OCI-LY1 (cell line): ENCODE measurements at regions not wholly inside any gene's neighbourhood (a gene's known extent, or its start where the extent isn't known, plus 50 kb on each side); places are given as distances from the start of the nearest gene placed in this dataset.

Experiments used
- H2AFZ ChIP-seq: fragments of 200-600 bp; sonication (generic), shearing (Covaris generic); 2 replicates; pipeline ENCODE4 v1.6.0; 2014; ENCODE audit warnings: antibody characterized with exemption, mild to moderate bottlenecking, low read length
- H3F3A ChIP-seq: fragments of 200-600 bp; sonication (generic), shearing (Covaris generic); 2 replicates; pipeline ENCODE4 v1.6.0; 2014; ENCODE audit warnings: mild to moderate bottlenecking, antibody characterized with exemption, low read length, moderate library complexity; ENCODE audit not compliant: insufficient read depth
- H3K27ac ChIP-seq: fragments of 200-600 bp; sonication (generic); 2 replicates; pipeline ENCODE4 v1.5.1; 2014; ENCODE audit warnings: low read length, mixed run types, mild to moderate bottlenecking, low read depth; ENCODE audit not compliant: poor library complexity, severe bottlenecking
- H3K27me3 ChIP-seq: fragments of 200-600 bp; sonication (generic); 2 replicates; pipeline ENCODE4 v1.6.0; 2014; ENCODE audit warnings: antibody characterized with exemption, mild to moderate bottlenecking, low read length, moderate library complexity; ENCODE audit not compliant: insufficient read depth
- H3K36me3 ChIP-seq: fragments of 200-600 bp; sonication (generic); 2 replicates; pipeline ENCODE4 v1.6.1; 2014; ENCODE audit warnings: mild to moderate bottlenecking, antibody characterized with exemption, low read length, moderate library complexity, mixed read lengths; ENCODE audit not compliant: insufficient read depth
- H3K4me1 ChIP-seq: fragments of 200-600 bp; sonication (generic); 2 replicates; pipeline ENCODE4 v1.5.1; 2014; ENCODE audit warnings: mild to moderate bottlenecking, low read length, moderate library complexity; ENCODE audit not compliant: insufficient read depth, severe bottlenecking
- H3K4me2 ChIP-seq: fragments of 200-600 bp; sonication (generic), shearing (Covaris generic); 2 replicates; pipeline ENCODE4 v1.6.1; 2014; ENCODE audit warnings: low read length
- H3K4me3 ChIP-seq: fragments of 200-600 bp; sonication (generic); 2 replicates; pipeline ENCODE4 v1.5.1; 2014; ENCODE audit warnings: low read length, low read depth, mild to moderate bottlenecking, mixed read lengths; ENCODE audit not compliant: poor library complexity, severe bottlenecking
- H3K79me2 ChIP-seq: fragments of 200-600 bp; shearing (Covaris generic); 2 replicates; pipeline ENCODE4 v1.6.1; 2016; ENCODE audit warnings: mixed run types, low read length, mixed read lengths; ENCODE audit not compliant: insufficient read depth
- H3K9ac ChIP-seq: fragments of 200-600 bp; sonication (generic), shearing (Covaris generic); 2 replicates; pipeline ENCODE4 v1.6.1; 2014; ENCODE audit warnings: mild to moderate bottlenecking, low read length, mixed read lengths
- H3K9me2 ChIP-seq: fragments of 200-600 bp; sonication (generic), shearing (Covaris generic); 2 replicates; pipeline ENCODE4 v1.6.1; 2014; ENCODE audit warnings: low read depth, mild to moderate bottlenecking, low read length, mixed read lengths
- H3K9me3 ChIP-seq: fragments of 200-600 bp; shearing (Covaris generic); 2 replicates; pipeline ENCODE4 v1.6.1; 2014; ENCODE audit warnings: low read length, mixed read lengths
- H4K20me1 ChIP-seq: fragments of 200-600 bp; sonication (generic), shearing (Covaris generic); 2 replicates; pipeline ENCODE4 v1.6.0; 2016; ENCODE audit warnings: mild to moderate bottlenecking, low read length; ENCODE audit not compliant: insufficient read depth
- EZH2 ChIP-seq: fragments of 200-600 bp; sonication (generic), shearing (Covaris generic); IDR thresholded peaks from 2 replicates; pipeline ENCODE4 v1.8.0; 2017; ENCODE audit warnings: borderline replicate concordance, mixed run types, mild to moderate bottlenecking, antibody characterized with exemption, low read length, moderate library complexity, mixed read lengths
- TF ChIP-seq, protein P1 (sequence below): fragments of 200-600 bp; sonication (generic), shearing (Covaris generic); IDR thresholded peaks from 2 replicates; pipeline ENCODE4 v1.5.1; 2017; ENCODE audit warnings: mild to moderate bottlenecking, antibody characterized with exemption, low read length, moderate library complexity, mixed read lengths

DNA sequence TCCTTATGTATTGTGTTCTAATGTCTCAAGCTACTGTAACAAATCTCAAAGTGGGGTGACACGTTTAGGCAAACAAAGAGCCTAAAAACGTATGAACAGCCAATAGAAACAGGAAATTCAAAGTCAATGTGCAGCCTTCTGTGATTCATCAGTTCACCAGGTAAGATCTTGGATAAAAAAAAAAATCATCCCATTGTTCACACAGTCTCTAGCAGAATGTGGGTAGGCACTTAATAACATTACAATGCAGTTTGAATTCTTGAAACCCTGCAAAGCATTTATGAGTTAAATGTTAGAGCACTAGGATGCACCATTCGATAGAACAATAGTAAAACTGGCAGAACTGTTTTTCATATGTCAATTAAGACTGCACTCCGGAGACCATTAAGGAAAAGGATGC is 88.2 kb upstream of the HDAC9 start:
- no peaks in the 10 kb centered on the region for H3K9me3 ChIP-seq

DNA sequence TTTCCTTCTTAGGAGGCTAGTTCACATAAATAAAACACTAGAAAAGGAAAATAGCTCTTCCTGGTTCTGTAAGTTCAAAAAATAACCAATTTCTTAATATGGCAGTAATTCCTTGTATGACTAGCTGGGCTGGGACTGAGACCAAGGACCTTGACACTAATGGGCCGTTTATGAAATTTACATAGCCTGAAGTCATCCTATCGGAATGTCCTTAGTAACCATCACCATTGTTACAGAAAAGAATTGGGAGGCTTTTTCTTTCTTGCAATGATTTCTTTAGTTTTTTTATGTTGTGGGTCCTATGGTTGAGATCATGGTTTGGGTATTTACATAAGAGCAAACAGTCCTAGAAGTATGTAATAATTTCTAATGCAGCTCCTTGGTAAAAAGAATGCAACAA is 87.1 kb upstream of the HDAC9 start:
- H4K20me1 ChIP-seq, result no peaks in the 10 kb centered on the region
- H3K36me3 ChIP-seq, result no peaks in the 10 kb centered on the region
- no peak overlapping the region for H3K4me3 ChIP-seq
- H3K4me2 ChIP-seq, result no peak overlapping the region
- no peaks in the 10 kb centered on the region for H3K9me3 ChIP-seq
- H3K9me2 ChIP-seq, result no peaks in the 10 kb centered on the region
- H3K27me3 ChIP-seq, result no peaks in the 10 kb centered on the region
- H2AFZ ChIP-seq, result no peak overlapping the region
- H3K4me1 ChIP-seq, result no peaks in the 10 kb centered on the region
- no peak overlapping the region for H3K27ac ChIP-seq
- no peaks in the 10 kb centered on the region for H3K79me2 ChIP-seq
- no peak overlapping the region for H3K9ac ChIP-seq
- H3F3A ChIP-seq, result no peaks in the 10 kb centered on the region
- TF ChIP-seq, protein P1, sequence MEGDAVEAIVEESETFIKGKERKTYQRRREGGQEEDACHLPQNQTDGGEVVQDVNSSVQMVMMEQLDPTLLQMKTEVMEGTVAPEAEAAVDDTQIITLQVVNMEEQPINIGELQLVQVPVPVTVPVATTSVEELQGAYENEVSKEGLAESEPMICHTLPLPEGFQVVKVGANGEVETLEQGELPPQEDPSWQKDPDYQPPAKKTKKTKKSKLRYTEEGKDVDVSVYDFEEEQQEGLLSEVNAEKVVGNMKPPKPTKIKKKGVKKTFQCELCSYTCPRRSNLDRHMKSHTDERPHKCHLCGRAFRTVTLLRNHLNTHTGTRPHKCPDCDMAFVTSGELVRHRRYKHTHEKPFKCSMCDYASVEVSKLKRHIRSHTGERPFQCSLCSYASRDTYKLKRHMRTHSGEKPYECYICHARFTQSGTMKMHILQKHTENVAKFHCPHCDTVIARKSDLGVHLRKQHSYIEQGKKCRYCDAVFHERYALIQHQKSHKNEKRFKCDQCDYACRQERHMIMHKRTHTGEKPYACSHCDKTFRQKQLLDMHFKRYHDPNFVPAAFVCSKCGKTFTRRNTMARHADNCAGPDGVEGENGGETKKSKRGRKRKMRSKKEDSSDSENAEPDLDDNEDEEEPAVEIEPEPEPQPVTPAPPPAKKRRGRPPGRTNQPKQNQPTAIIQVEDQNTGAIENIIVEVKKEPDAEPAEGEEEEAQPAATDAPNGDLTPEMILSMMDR, result no peak
- no peak for TF ChIP-seq EZH2

More for the DNA sequence above, 88.2 kb upstream of the HDAC9 start:
- Histone ChIP-seq H3K79me2 (no peaks in the 10 kb centered on the region), H3K27ac (no peak overlapping the region), H2AFZ (no peak overlapping the region), H3K9ac (no peak overlapping the region), H4K20me1 (no peaks in the 10 kb centered on the region), H3K27me3 (no peaks in the 10 kb centered on the region), H3K4me3 (no peak overlapping the region), H3K4me2 (no peak overlapping the region), H3K9me2 (no peaks in the 10 kb centered on the region), H3K4me1 (no peaks in the 10 kb centered on the region), H3F3A (no peaks in the 10 kb centered on the region), H3K36me3 (no peaks in the 10 kb centered on the region)
- TF ChIP-seq, protein P1, result no peak
- TF ChIP-seq EZH2, result no peak

DNA sequence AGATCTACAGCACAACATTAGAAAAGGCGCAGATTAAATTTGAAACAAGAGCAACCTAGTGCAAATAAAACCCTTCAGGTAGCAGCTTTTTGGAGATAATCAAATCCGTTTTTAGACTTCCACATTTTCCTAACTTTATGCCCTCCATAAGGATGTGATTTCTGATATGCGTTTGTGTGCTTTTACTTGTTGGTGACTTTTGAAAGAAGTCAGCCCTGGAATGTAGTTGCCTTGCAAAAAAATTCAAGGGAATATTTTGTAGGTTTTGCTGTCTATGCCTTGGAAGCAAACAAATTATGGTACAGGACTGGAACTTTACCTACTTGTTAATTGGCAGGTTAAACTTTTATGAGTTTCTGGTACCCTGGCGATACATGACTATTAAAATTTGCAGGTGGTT is 86.7 kb upstream of the HDAC9 start:
- Histone ChIP-seq H3K9me3 (no peaks in the 10 kb centered on the region), H3K36me3 (no peaks in the 10 kb centered on the region), H4K20me1 (no peaks in the 10 kb centered on the region), H3K4me2 (no peak overlapping the region), H3K9ac (no peak overlapping the region), H3K27me3 (no peaks in the 10 kb centered on the region), H2AFZ (no peak overlapping the region), H3K9me2 (no peaks in the 10 kb centered on the region), H3K4me3 (no peak overlapping the region), H3F3A (no peaks in the 10 kb centered on the region), H3K27ac (no peak overlapping the region), H3K79me2 (no peaks in the 10 kb centered on the region), H3K4me1 (no peaks in the 10 kb centered on the region)
- no peak for TF ChIP-seq EZH2
- TF ChIP-seq, protein P1, result no peak
